H1 (cell line): ENCODE measurements at regions not wholly inside any gene's neighbourhood (a gene's known extent, or its start where the extent isn't known, plus 50 kb on each side); places are given as distances from the start of the nearest gene placed in this dataset.

Source experiments
- CTCF ChIA-PET: fragments of 300-600 bp; sonication (Branson Sonifier 250); formaldehyde crosslinking; loops from one replicate; lab custom pipeline; 2021; ENCODE audit not compliant: partially characterized antibody; lab: Charles Lee
- POLR2A ChIA-PET: fragments of 300-600 bp; sonication (Branson Sonifier 250); formaldehyde crosslinking; loops from one replicate; lab custom pipeline; 2021; ENCODE audit warnings: inconsistent platforms; ENCODE audit not compliant: partially characterized antibody; lab: Charles Lee
- DNase-seq, 2 experiments: peaks; one replicate each; pipeline versions ENCODE4 v3.0.0 to v3.0.0-alpha.2; 2010 to 2022; ENCODE audit warnings: low spot score in 2 of 2, low read depth in 1 of 2, mixed read lengths in 1 of 2
- FAIRE-seq: peaks from 2 replicates; lab custom pipeline; 2011; peaks lifted over from hg19 to GRCh38; lab: Jason Lieb, UNC
- H2AFZ ChIP-seq: 2 replicates; pipeline ENCODE4 v1.8.1; 2012; ENCODE audit warnings: low read length, inconsistent platforms
- H2AK5ac ChIP-seq: 2 replicates; pipeline ENCODE4 v1.6.1; 2013; ENCODE audit warnings: low read depth, low read length
- H2BK120ac ChIP-seq: replicated peaks from 2 replicates; pipeline ENCODE3; 2013; ENCODE audit warnings: low read depth, low read length, inconsistent platforms
- H2BK12ac ChIP-seq: 2 replicates; pipeline ENCODE4 v1.6.1; 2013; ENCODE audit warnings: low read depth, low read length
- H2BK15ac ChIP-seq: 2 replicates; pipeline ENCODE4 v1.6.1; 2013; ENCODE audit warnings: low read length
- H2BK20ac ChIP-seq: 2 replicates; pipeline ENCODE4 v1.6.1; 2013; ENCODE audit warnings: low read length
- H2BK5ac ChIP-seq: 2 replicates; pipeline ENCODE4 v1.6.1; 2013; ENCODE audit warnings: low read depth, low read length
- H3K14ac ChIP-seq: 2 replicates; pipeline ENCODE4 v1.6.1; 2013; ENCODE audit warnings: inconsistent platforms; ENCODE audit not compliant: insufficient read length
- H3K18ac ChIP-seq: 2 replicates; pipeline ENCODE4 v1.6.1; 2013; ENCODE audit warnings: low read length; ENCODE audit errors: extremely low read depth
- H3K23ac ChIP-seq: 2 replicates; pipeline ENCODE4 v1.6.1; 2013; ENCODE audit warnings: inconsistent platforms; ENCODE audit not compliant: insufficient read length
- H3K23me2 ChIP-seq: 2 replicates; pipeline ENCODE4 v1.6.1; 2013; ENCODE audit warnings: low read depth, low read length
- H3K27ac ChIP-seq: 2 replicates; pipeline ENCODE4 v1.6.1; 2011; ENCODE audit warnings: low read depth, low read length, inconsistent platforms
- H3K27me3 ChIP-seq, 4 experiments: replicated peaks in 1 of 4; 1 replicate in 1 of 4; 2 replicates in 3 of 4; pipeline versions ENCODE4 v1.6.1 to v1.8.1; 2011 to 2013; ENCODE audit warnings: low read length in 3 of 4, mild to moderate bottlenecking in 3 of 4, inconsistent platforms in 2 of 4, mixed read lengths in 2 of 4, moderate library complexity in 1 of 4; ENCODE audit not compliant: control insufficient read depth in 3 of 4, insufficient read depth in 3 of 4; ENCODE audit errors: extremely low read depth in 1 of 4
- H3K36me3 ChIP-seq, 4 experiments: 2 replicates each; pipeline versions ENCODE4 v1.6.1 to v1.8.1; 2011 to 2013; ENCODE audit warnings: mild to moderate bottlenecking in 4 of 4, low read length in 3 of 4, moderate library complexity in 2 of 4, control low read depth in 1 of 4, inconsistent platforms in 1 of 4; ENCODE audit not compliant: insufficient read depth in 4 of 4, control insufficient read depth in 2 of 4
- H3K4ac ChIP-seq: replicated peaks from 2 replicates; pipeline ENCODE3; 2013; ENCODE audit warnings: low read length, low read depth, mixed read lengths, inconsistent platforms; ENCODE audit not compliant: insufficient read length
- H3K4me1 ChIP-seq, 4 experiments: replicated peaks in 1 of 4; 1 replicate in 1 of 4; 2 replicates in 3 of 4; pipeline versions ENCODE4 v1.6.1 to v1.8.1; 2011 to 2013; ENCODE audit warnings: low read length in 3 of 4, inconsistent platforms in 2 of 4, mixed read lengths in 1 of 4; ENCODE audit not compliant: insufficient read depth in 4 of 4, control insufficient read depth in 3 of 4
- H3K4me2 ChIP-seq, 2 experiments: 2 replicates each; pipeline versions ENCODE4 v1.6.1 to v1.8.1; 2011 to 2013; ENCODE audit warnings: low read depth in 2 of 2, low read length in 2 of 2, control low read depth in 1 of 2, inconsistent platforms in 1 of 2, mild to moderate bottlenecking in 1 of 2; ENCODE audit not compliant: insufficient read depth in 1 of 2
- H3K4me3 ChIP-seq, 4 experiments: fragments of 200-600, 300-600 bp in 1 of 4; sonication (generic), shearing (Covaris generic), sonication (Bioruptor Twin) in 1 of 4; 2 replicates each; pipeline versions ENCODE4 v1.5.1 to v1.8.1; 2011 to 2016; ENCODE audit warnings: low read length in 4 of 4, low read depth in 3 of 4, control low read depth in 2 of 4, inconsistent platforms in 2 of 4, mild to moderate bottlenecking in 2 of 4, mixed read lengths in 1 of 4, moderate library complexity in 1 of 4; ENCODE audit not compliant: insufficient read depth in 2 of 4; ENCODE audit errors: extremely low read depth in 1 of 4
- H3K56ac ChIP-seq: replicated peaks from 2 replicates; pipeline ENCODE3; 2013; ENCODE audit warnings: low read depth, mild to moderate bottlenecking, mixed read lengths, low read length, inconsistent platforms; ENCODE audit not compliant: insufficient read length
- H3K79me1 ChIP-seq: 2 replicates; pipeline ENCODE4 v1.6.1; 2013; ENCODE audit warnings: low read depth, low read length, control low read depth
- H3K79me2 ChIP-seq, 2 experiments: 2 replicates each; pipeline versions ENCODE4 v1.6.1 to v1.8.1; 2012 to 2013; ENCODE audit warnings: low read length in 2 of 2, mild to moderate bottlenecking in 2 of 2, inconsistent platforms in 1 of 2; ENCODE audit not compliant: insufficient read depth in 2 of 2, control insufficient read depth in 1 of 2
- H3K9ac ChIP-seq, 4 experiments: replicated peaks in 1 of 4; 1 replicate in 1 of 4; 2 replicates in 3 of 4; pipeline versions ENCODE4 v1.6.1 to v1.8.1; 2011 to 2013; ENCODE audit warnings: low read depth in 3 of 4, low read length in 3 of 4, control low read depth in 2 of 4, mild to moderate bottlenecking in 2 of 4, moderate library complexity in 2 of 4, inconsistent platforms in 1 of 4; ENCODE audit errors: extremely low read depth in 1 of 4
- H3K9me3 ChIP-seq, 2 experiments: 2 replicates each; pipeline versions ENCODE4 v1.6.1 to v1.8.1; 2012 to 2013; ENCODE audit warnings: mild to moderate bottlenecking in 2 of 2, moderate library complexity in 2 of 2, control low read depth in 1 of 2, inconsistent platforms in 1 of 2, low read depth in 1 of 2, low read length in 1 of 2, mixed read lengths in 1 of 2; ENCODE audit not compliant: insufficient read depth in 2 of 2
- H4K20me1 ChIP-seq, 2 experiments: replicated peaks in 1 of 2; 2 replicates each; pipeline versions ENCODE3 to v1.8.1; 2011 to 2013; ENCODE audit warnings: inconsistent platforms in 2 of 2, low read length in 2 of 2, mild to moderate bottlenecking in 1 of 2; ENCODE audit not compliant: insufficient read depth in 2 of 2, control insufficient read depth in 1 of 2
- H4K5ac ChIP-seq: 2 replicates; pipeline ENCODE4 v1.6.1; 2013; ENCODE audit warnings: low read length, low read depth, mixed read lengths, inconsistent platforms; ENCODE audit not compliant: insufficient read length
- H4K8ac ChIP-seq: 2 replicates; pipeline ENCODE4 v1.8.0; 2013; ENCODE audit warnings: mild to moderate bottlenecking, moderate library complexity, low read length, inconsistent platforms; ENCODE audit not compliant: insufficient read depth; ENCODE audit errors: extremely low read depth
- H4K91ac ChIP-seq: replicated peaks from 2 replicates; pipeline ENCODE3; 2013; ENCODE audit warnings: low read length, mixed read lengths, inconsistent platforms; ENCODE audit not compliant: insufficient read length
- EP300 ChIP-seq, 2 experiments: IDR thresholded peaks; 1 replicate in 1 of 2; 2 replicates in 1 of 2; pipeline ENCODE4 v1.6.1; 2011 to 2012; ENCODE audit warnings: low read depth in 2 of 2, low read length in 2 of 2, mild to moderate bottlenecking in 2 of 2, borderline replicate concordance in 1 of 2, inconsistent platforms in 1 of 2, moderate library complexity in 1 of 2
- MAFK ChIP-seq: IDR thresholded peaks from 2 replicates; pipeline ENCODE4 v1.6.1; 2012; ENCODE audit warnings: low read depth, mild to moderate bottlenecking, improper control_type of control experiment, low read length
- SP1 ChIP-seq: IDR thresholded peaks from 2 replicates; pipeline ENCODE4 v1.6.1; 2011; ENCODE audit warnings: low read depth, low read length
- TAF1 ChIP-seq: IDR thresholded peaks from 2 replicates; pipeline ENCODE4 v1.6.1; 2011; ENCODE audit warnings: mild to moderate bottlenecking, low read depth, low read length
- TEAD4 ChIP-seq: IDR thresholded peaks from 2 replicates; pipeline ENCODE4 v1.6.1; 2012; ENCODE audit warnings: low read depth, low read length, inconsistent platforms, mixed read lengths
- WGBS, 2 experiments: shearing (Covaris generic) in 1 of 2; methylation state at CpG; one replicate each; pipeline versions ENCODE4 v1.1.6 to v1.1.7; 2013 to 2015; ENCODE audit warnings: low lambda C conversion rate in 2 of 2, mixed read lengths in 2 of 2, inconsistent platforms in 1 of 2, low coverage in 1 of 2, missing lambda C conversion rate in 1 of 2; ENCODE audit not compliant: insufficient replicate concordance in 2 of 2, insufficient coverage in 1 of 2, insufficient read length in 1 of 2; ENCODE audit errors: extremely low coverage in 1 of 2, missing lambda C conversion rate in 1 of 2; 5-methylcytosine and 5-hydroxymethylcytosine counted together

DNA sequence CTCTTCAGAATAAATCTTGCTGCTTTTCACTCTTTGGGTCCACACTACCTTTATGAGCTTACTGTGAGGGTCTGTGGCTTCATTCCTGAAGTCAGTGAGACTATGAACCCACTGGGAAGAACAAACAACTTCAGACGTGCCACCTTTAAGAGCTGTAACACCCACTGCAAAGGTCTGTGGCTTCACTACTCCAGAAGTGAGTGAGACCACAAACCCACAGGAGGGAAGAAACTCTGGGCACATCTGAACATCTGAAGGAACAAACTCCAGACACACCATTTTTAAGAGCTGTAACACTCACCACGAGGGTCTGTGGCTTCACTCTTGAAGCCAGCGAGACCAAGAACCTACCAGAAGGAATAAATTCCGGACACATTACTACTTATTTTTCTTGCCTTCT, 964.1 kb upstream of the NXPH2 start:
- no peak for DNase-seq
- CTCF ChIA-PET = interaction anchor here (0.6 to 0.7 kb wide), 2 partner anchors 157 to 359 kb away, joined by 3 read pairs; no protein-coding TSS in a partner anchor
- no peaks in the 10 kb centered on the region for H3K27me3 ChIP-seq
- no peak overlapping the region for H3K4me2 ChIP-seq
- H4K20me1 ChIP-seq = no peaks in the 10 kb centered on the region
- H2AFZ ChIP-seq = no peak overlapping the region
- H3K56ac ChIP-seq = no peak overlapping the region
- H3K23ac ChIP-seq = no peak overlapping the region
- H3K4me1 ChIP-seq = no peaks in the 10 kb centered on the region
- H3K9me3 ChIP-seq = no peaks in the 10 kb centered on the region
- H4K8ac ChIP-seq = no peak overlapping the region
- POLR2A ChIA-PET = no interaction called here
- H3K79me1 ChIP-seq = no peaks in the 10 kb centered on the region
- H2AK5ac ChIP-seq = no peak overlapping the region
- H3K18ac ChIP-seq = no peak overlapping the region
- TF ChIP-seq SP1 = no peak
- no peak for TF ChIP-seq MAFK
- no peak for TF ChIP-seq TEAD4
- no peak for TF ChIP-seq TAF1
- TF ChIP-seq EP300 (IDR thresholded peaks at IDR 0.05; ENCODE audit: borderline replicate concordance in 1 of 2, low read depth in 2 of 2, low read length in 2 of 2) = no peak
- TF ChIP-seq, all 59 proteins: peak for 0
- Histone ChIP-seq H2BK15ac (no peak overlapping the region), H3K23me2 (no peaks in the 10 kb centered on the region), H4K5ac (no peak overlapping the region), H3K4me3 (no peak overlapping the region), H2BK120ac (no peak overlapping the region), H3K27ac (no peak overlapping the region), H3K79me2 (no peaks in the 10 kb centered on the region), H2BK20ac (no peak overlapping the region), H2BK5ac (no peak overlapping the region), H2BK12ac (no peak overlapping the region), H3K9ac (no peak overlapping the region), H3K4ac (no peak overlapping the region), H3K36me3 (no peaks in the 10 kb centered on the region), H4K91ac (no peak overlapping the region), H3K14ac (no peak overlapping the region)
- 90% methylated on average over 4 of the region's 4 CpGs; no CpG with 5 or more reads in 1 of the 2 experiments for WGBS, 2 experiments
- FAIRE-seq = no peak
